Ishikawa (cell line): ENCODE measurements at regions not wholly inside any gene's neighbourhood (a gene's known extent, or its start where the extent isn't known, plus 50 kb on each side); places are given as distances from the start of the nearest gene placed in this dataset.

Experiments
- CEBPB ChIP-seq: IDR thresholded peaks from 2 replicates; pipeline ENCODE4 v1.6.1; 2012
- CREB1 ChIP-seq: IDR thresholded peaks from 2 replicates; pipeline ENCODE4 v1.6.1; 2012; ENCODE audit warnings: low read depth
- EP300 ChIP-seq: IDR thresholded peaks from 2 replicates; pipeline ENCODE4 v1.6.1; 2012; ENCODE audit warnings: borderline replicate concordance
- FOXM1 ChIP-seq: IDR thresholded peaks from 2 replicates; pipeline ENCODE4 v1.6.1; 2012; ENCODE audit warnings: low read depth, borderline replicate concordance
- TAF1 ChIP-seq: IDR thresholded peaks from 2 replicates; pipeline ENCODE4 v1.6.1; 2012; ENCODE audit warnings: low read depth, mild to moderate bottlenecking
- TEAD4 ChIP-seq: IDR thresholded peaks from 2 replicates; pipeline ENCODE4 v1.6.1; 2012
- USF1 ChIP-seq: IDR thresholded peaks from 2 replicates; pipeline ENCODE4 v1.6.1; 2012

- TF ChIP-seq CEBPB (no peak), EP300 (no peak), USF1 (no peak), TEAD4 (no peak), CREB1 (no peak), TAF1 (no peak), FOXM1 (no peak)
Measured at GRCh38 chr10:52551046-52551445, 221.5 kb downstream of the MBL2 start.
